Loucy (cell line): ENCODE measurements at regions not wholly inside any gene's neighbourhood (a gene's known extent, or its start where the extent isn't known, plus 50 kb on each side); places are given as distances from the start of the nearest gene placed in this dataset.

Experiments used
- H2AFZ ChIP-seq: fragments of 200-600 bp; sonication (generic); 2 replicates; pipeline ENCODE4 v1.6.0; 2016; ENCODE audit warnings: antibody characterized with exemption, mild to moderate bottlenecking, low read length, moderate library complexity
- H3F3A ChIP-seq: fragments of 200-600 bp; 2 replicates; pipeline ENCODE4 v1.6.0; 2016; ENCODE audit warnings: antibody characterized with exemption, low read depth, mild to moderate bottlenecking
- H3K27me3 ChIP-seq: fragments of 200-600 bp; sonication (generic); 2 replicates; pipeline ENCODE4 v1.6.1; 2014; ENCODE audit warnings: low read length, mild to moderate bottlenecking; ENCODE audit not compliant: insufficient read depth, poor library complexity, severe bottlenecking
- H3K36me3 ChIP-seq: fragments of 200-600 bp; sonication (generic); 2 replicates; pipeline ENCODE4 v1.6.1; 2016; ENCODE audit warnings: low read length; ENCODE audit not compliant: insufficient read depth
- H3K4me1 ChIP-seq: fragments of 200-600 bp; sonication (generic); 2 replicates; pipeline ENCODE4 v1.5.1; 2014; ENCODE audit warnings: low read length, mild to moderate bottlenecking; ENCODE audit not compliant: insufficient read depth, poor library complexity, severe bottlenecking
- H3K4me2 ChIP-seq: fragments of 200-600 bp; sonication (generic); 2 replicates; pipeline ENCODE4 v1.6.0; 2014; ENCODE audit warnings: antibody characterized with exemption, low read length, low read depth, mild to moderate bottlenecking; ENCODE audit not compliant: poor library complexity, severe bottlenecking
- H3K4me3 ChIP-seq: fragments of 200-600 bp; sonication (generic); 2 replicates; pipeline ENCODE4 v1.5.1; 2014; ENCODE audit warnings: low read length, mild to moderate bottlenecking, mixed read lengths; ENCODE audit not compliant: poor library complexity, severe bottlenecking
- H3K79me2 ChIP-seq: fragments of 200-600 bp; sonication (generic); 2 replicates; pipeline ENCODE4 v1.6.1; 2014; ENCODE audit warnings: low read length; ENCODE audit not compliant: insufficient read depth
- H3K9ac ChIP-seq: fragments of 200-600 bp; sonication (generic); 2 replicates; pipeline ENCODE4 v1.6.0; 2014; ENCODE audit warnings: mild to moderate bottlenecking, low read depth, low read length, moderate library complexity; ENCODE audit not compliant: poor library complexity, severe bottlenecking
- H3K9me2 ChIP-seq: fragments of 200-600 bp; sonication (generic); replicated peaks from 2 replicates; pipeline ENCODE4 v1.6.1; 2016; ENCODE audit warnings: low read depth, low read length, mixed read lengths
- H3K9me3 ChIP-seq: fragments of 200-600 bp; sonication (generic); 2 replicates; pipeline ENCODE4 v1.6.1; 2014; ENCODE audit warnings: mild to moderate bottlenecking, antibody characterized with exemption, low read length, low read depth; ENCODE audit not compliant: insufficient read depth
- H4K20me1 ChIP-seq: fragments of 200-600 bp; sonication (generic); 2 replicates; pipeline ENCODE4 v1.6.0; 2014; ENCODE audit warnings: antibody characterized with exemption, low read length, mild to moderate bottlenecking; ENCODE audit not compliant: insufficient read depth, poor library complexity, severe bottlenecking
- EZH2phosphoT487 ChIP-seq: fragments of 200-600 bp; IDR thresholded peaks from 2 replicates; pipeline ENCODE4 v1.6.1; 2018; ENCODE audit warnings: antibody characterized with exemption, mild to moderate bottlenecking, moderate library complexity, borderline replicate concordance
- TF ChIP-seq, protein P1 (sequence below): fragments of 200-600 bp; sonication (generic); conservative IDR thresholded peaks from 2 replicates; pipeline ENCODE4 v1.5.1; 2014; ENCODE audit warnings: mild to moderate bottlenecking, antibody characterized with exemption, low read length

DNA sequence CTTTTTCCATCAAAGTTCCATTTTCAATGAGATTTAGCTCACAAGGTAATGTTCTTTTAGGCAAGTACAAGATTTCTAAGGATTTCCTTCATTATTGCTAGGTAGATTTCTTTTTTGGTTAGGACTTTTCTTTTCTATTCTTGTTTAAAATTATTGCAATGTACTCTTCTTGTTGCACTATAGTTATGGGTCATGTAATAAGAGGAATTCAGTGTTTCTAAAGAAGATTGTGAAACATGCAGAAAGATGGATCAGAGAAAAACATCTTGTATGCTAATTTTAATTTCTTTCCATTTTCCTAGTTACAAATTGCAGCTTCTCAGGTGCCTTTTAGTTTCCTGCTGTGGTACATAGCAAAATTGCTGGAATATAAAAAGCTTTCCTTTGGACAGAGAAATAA, 56.1 kb downstream of the BTG1 start:
- Histone ChIP-seq H3K9me3 (no peaks in the 10 kb centered on the region), H2AFZ (no peak overlapping the region), H3K36me3 (no peaks in the 10 kb centered on the region), H3K4me2 (no peak overlapping the region), H3K9ac (no peak overlapping the region), H3K9me2 (no peaks in the 10 kb centered on the region), H3K4me3 (no peak overlapping the region), H3F3A (no peaks in the 10 kb centered on the region), H3K79me2 (no peaks in the 10 kb centered on the region), H3K4me1 (peaks cover 1% of the 10 kb centered on the region), H4K20me1 (no peaks in the 10 kb centered on the region), H3K27me3 (no peaks in the 10 kb centered on the region)
- TF ChIP-seq, protein P1, sequence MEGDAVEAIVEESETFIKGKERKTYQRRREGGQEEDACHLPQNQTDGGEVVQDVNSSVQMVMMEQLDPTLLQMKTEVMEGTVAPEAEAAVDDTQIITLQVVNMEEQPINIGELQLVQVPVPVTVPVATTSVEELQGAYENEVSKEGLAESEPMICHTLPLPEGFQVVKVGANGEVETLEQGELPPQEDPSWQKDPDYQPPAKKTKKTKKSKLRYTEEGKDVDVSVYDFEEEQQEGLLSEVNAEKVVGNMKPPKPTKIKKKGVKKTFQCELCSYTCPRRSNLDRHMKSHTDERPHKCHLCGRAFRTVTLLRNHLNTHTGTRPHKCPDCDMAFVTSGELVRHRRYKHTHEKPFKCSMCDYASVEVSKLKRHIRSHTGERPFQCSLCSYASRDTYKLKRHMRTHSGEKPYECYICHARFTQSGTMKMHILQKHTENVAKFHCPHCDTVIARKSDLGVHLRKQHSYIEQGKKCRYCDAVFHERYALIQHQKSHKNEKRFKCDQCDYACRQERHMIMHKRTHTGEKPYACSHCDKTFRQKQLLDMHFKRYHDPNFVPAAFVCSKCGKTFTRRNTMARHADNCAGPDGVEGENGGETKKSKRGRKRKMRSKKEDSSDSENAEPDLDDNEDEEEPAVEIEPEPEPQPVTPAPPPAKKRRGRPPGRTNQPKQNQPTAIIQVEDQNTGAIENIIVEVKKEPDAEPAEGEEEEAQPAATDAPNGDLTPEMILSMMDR = no peak
- TF ChIP-seq EZH2phosphoT487 = no peak

DNA sequence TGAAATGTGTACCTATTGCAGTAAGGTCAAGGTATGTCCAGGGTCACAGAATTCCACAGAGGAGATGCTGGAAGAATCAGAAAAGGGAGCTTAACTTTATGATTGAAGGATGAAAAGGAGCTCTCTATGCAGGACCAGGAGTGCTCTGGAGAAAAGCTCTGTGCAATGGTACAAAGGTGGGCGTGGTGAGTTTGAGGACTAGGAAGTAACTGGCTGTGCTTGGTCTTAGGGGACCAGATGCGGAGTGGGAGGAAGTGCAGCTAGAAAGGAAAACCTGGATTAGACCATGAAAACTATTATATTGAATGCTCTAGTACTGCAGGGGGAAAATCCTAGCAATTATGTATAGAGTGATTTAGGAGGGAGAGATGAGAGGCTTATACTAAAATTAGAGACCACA, 56.8 kb downstream of the BTG1 start:
- Histone ChIP-seq H3K9me2 (no peaks in the 10 kb centered on the region), H3K9ac (no peak overlapping the region), H3K4me1 (no peaks in the 10 kb centered on the region), H3K4me2 (no peak overlapping the region), H4K20me1 (no peaks in the 10 kb centered on the region), H3K4me3 (no peak overlapping the region), H3K27me3 (no peaks in the 10 kb centered on the region), H3K79me2 (no peaks in the 10 kb centered on the region), H3K36me3 (no peaks in the 10 kb centered on the region), H3K9me3 (no peaks in the 10 kb centered on the region), H3F3A (no peaks in the 10 kb centered on the region), H2AFZ (no peak overlapping the region)
- no peak for TF ChIP-seq EZH2phosphoT487
- TF ChIP-seq, protein P1 = no peak

DNA sequence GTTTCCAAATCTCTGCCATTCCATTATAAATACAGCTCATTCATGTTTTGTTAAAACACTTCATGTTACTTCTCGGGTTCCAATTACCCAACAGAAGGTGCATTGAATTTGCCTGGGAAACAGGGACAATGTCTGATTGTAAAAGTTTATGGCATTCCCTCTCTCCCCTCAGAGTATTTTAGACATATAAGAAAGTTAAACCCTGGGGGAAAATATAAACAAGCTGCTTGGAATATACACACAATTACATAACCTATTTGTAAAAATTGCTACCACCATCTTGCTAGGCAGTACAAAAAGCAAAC, 60.0 kb downstream of the BTG1 start:
- Histone ChIP-seq H3K36me3 (no peaks in the 10 kb centered on the region), H3K4me2 (no peak overlapping the region)

More for the DNA sequence above, 60.0 kb downstream of the BTG1 start:
- no peak overlapping the region for H2AFZ ChIP-seq
- no peaks in the 10 kb centered on the region for H4K20me1 ChIP-seq
- no peak overlapping the region for H3K4me3 ChIP-seq
- TF ChIP-seq EZH2phosphoT487 = no peak
- TF ChIP-seq, protein P1 = no peak
- no peaks in the 10 kb centered on the region for H3K27me3 ChIP-seq
- H3F3A ChIP-seq = no peaks in the 10 kb centered on the region
- H3K79me2 ChIP-seq = no peaks in the 10 kb centered on the region
- H3K4me1 ChIP-seq = peaks cover under 1% of the 10 kb centered on the region
- no peak overlapping the region for H3K9ac ChIP-seq
- H3K9me3 ChIP-seq = no peaks in the 10 kb centered on the region
- no peaks in the 10 kb centered on the region for H3K9me2 ChIP-seq
